HUES6 (cell line): ENCODE measurements at regions not wholly inside any gene's neighbourhood (a gene's known extent, or its start where the extent isn't known, plus 50 kb on each side); places are given as distances from the start of the nearest gene placed in this dataset.

Source experiments
- H3K27ac ChIP-seq: 2 replicates; pipeline ENCODE4 v1.7.0; 2013; ENCODE audit warnings: low read depth, mild to moderate bottlenecking, low read length, inconsistent platforms
- H3K27me3 ChIP-seq: 2 replicates; pipeline ENCODE4 v1.6.1; 2013; ENCODE audit warnings: low read length; ENCODE audit not compliant: control insufficient read depth, insufficient read depth
- H3K36me3 ChIP-seq: 2 replicates; pipeline ENCODE4 v1.6.1; 2013; ENCODE audit warnings: low read length; ENCODE audit not compliant: control insufficient read depth, insufficient read depth
- H3K4me1 ChIP-seq: 2 replicates; pipeline ENCODE4 v1.6.1; 2013; ENCODE audit warnings: low read length; ENCODE audit not compliant: control insufficient read depth, insufficient read depth
- H3K4me3 ChIP-seq: 2 replicates; pipeline ENCODE4 v1.5.1; 2013; ENCODE audit warnings: low read depth, low read length
- H3K9ac ChIP-seq: one replicate; pipeline ENCODE4 v1.6.1; 2013; ENCODE audit warnings: mild to moderate bottlenecking, low read length
- H3K9me3 ChIP-seq: 2 replicates; pipeline ENCODE4 v1.6.1; 2013; ENCODE audit warnings: low read depth, low read length; ENCODE audit not compliant: control insufficient read depth, insufficient read depth

GRCh38 chr11:111148121-111148520, 97.4 kb upstream of the POU2AF2 start:
- H3K9me3 ChIP-seq, result no peaks in the 10 kb centered on the region
- H3K27me3 ChIP-seq, result no peaks in the 10 kb centered on the region
- no peaks in the 10 kb centered on the region for H3K4me1 ChIP-seq
- no peak overlapping the region for H3K4me3 ChIP-seq
- no peak overlapping the region for H3K27ac ChIP-seq
- no peak overlapping the region for H3K9ac ChIP-seq
- no peaks in the 10 kb centered on the region for H3K36me3 ChIP-seq

GRCh38 chr11:111137846-111138245, 107.7 kb upstream of the POU2AF2 start:
- Histone ChIP-seq H3K9ac (no peak overlapping the region), H3K9me3 (no peaks in the 10 kb centered on the region), H3K27me3 (no peaks in the 10 kb centered on the region), H3K4me1 (no peaks in the 10 kb centered on the region), H3K36me3 (no peaks in the 10 kb centered on the region), H3K27ac (no peak overlapping the region), H3K4me3 (no peak overlapping the region)

- no peak overlapping the region for H3K9ac ChIP-seq
- no peak overlapping the region for H3K27ac ChIP-seq
- H3K27me3 ChIP-seq, result no peaks in the 10 kb centered on the region
- H3K4me1 ChIP-seq, result no peaks in the 10 kb centered on the region
- H3K4me3 ChIP-seq, result no peak overlapping the region
- no peaks in the 10 kb centered on the region for H3K36me3 ChIP-seq
- H3K9me3 ChIP-seq, result no peaks in the 10 kb centered on the region
Measured at GRCh38 chr11:111135778-111136570, 109.6 kb upstream of the POU2AF2 start.

GRCh38 chr11:111135101-111135500, 110.4 kb upstream of the POU2AF2 start:
- Histone ChIP-seq H3K9me3 (no peaks in the 10 kb centered on the region), H3K4me3 (no peak overlapping the region), H3K36me3 (no peaks in the 10 kb centered on the region), H3K27ac (no peak overlapping the region), H3K4me1 (no peaks in the 10 kb centered on the region), H3K9ac (no peak overlapping the region), H3K27me3 (no peaks in the 10 kb centered on the region)

- no peak overlapping the region for H3K4me3 ChIP-seq
- H3K27ac ChIP-seq, result no peak overlapping the region
- H3K9me3 ChIP-seq, result no peaks in the 10 kb centered on the region
- H3K27me3 ChIP-seq, result peaks cover 3% of the 10 kb centered on the region; the same call in 1 of the 2 replicates
- H3K4me1 ChIP-seq, result no peaks in the 10 kb centered on the region
- no peak overlapping the region for H3K9ac ChIP-seq
- H3K36me3 ChIP-seq, result no peaks in the 10 kb centered on the region
Measured at GRCh38 chr11:111128076-111128870, 117.3 kb upstream of the POU2AF2 start.

GRCh38 chr11:111124724-111125123, 120.8 kb upstream of the POU2AF2 start:
- Histone ChIP-seq H3K4me3 (no peak overlapping the region), H3K9me3 (no peaks in the 10 kb centered on the region), H3K9ac (no peak overlapping the region), H3K27ac (no peak overlapping the region), H3K27me3 (peaks cover 3% of the 10 kb centered on the region; the same call in 1 of the 2 replicates), H3K36me3 (no peaks in the 10 kb centered on the region), H3K4me1 (no peaks in the 10 kb centered on the region)

GRCh38 chr11:111123463-111124398, 121.8 kb upstream of the POU2AF2 start:
- H3K9ac ChIP-seq, result no peak overlapping the region
- H3K4me1 ChIP-seq, result no peaks in the 10 kb centered on the region
- H3K4me3 ChIP-seq, result no peak overlapping the region
- no peak overlapping the region for H3K27ac ChIP-seq
- peaks cover 3% of the 10 kb centered on the region; the same call in 1 of the 2 replicates for H3K27me3 ChIP-seq
- no peaks in the 10 kb centered on the region for H3K9me3 ChIP-seq
- no peaks in the 10 kb centered on the region for H3K36me3 ChIP-seq

GRCh38 chr11:111120696-111121302, 124.7 kb upstream of the POU2AF2 start:
- Histone ChIP-seq H3K4me1 (no peaks in the 10 kb centered on the region), H3K27ac (no peak overlapping the region), H3K27me3 (no peaks in the 10 kb centered on the region), H3K4me3 (no peak overlapping the region), H3K9me3 (no peaks in the 10 kb centered on the region), H3K9ac (no peak overlapping the region), H3K36me3 (no peaks in the 10 kb centered on the region)

GRCh38 chr11:111120161-111120560, 125.4 kb upstream of the POU2AF2 start:
- H3K9ac ChIP-seq, result no peak overlapping the region
- no peak overlapping the region for H3K4me3 ChIP-seq
- H3K4me1 ChIP-seq, result no peaks in the 10 kb centered on the region
- no peaks in the 10 kb centered on the region for H3K36me3 ChIP-seq
- no peaks in the 10 kb centered on the region for H3K27me3 ChIP-seq
- H3K9me3 ChIP-seq, result no peaks in the 10 kb centered on the region
- no peak overlapping the region for H3K27ac ChIP-seq

- Histone ChIP-seq H3K9me3 (no peaks in the 10 kb centered on the region), H3K9ac (no peak overlapping the region), H3K36me3 (no peaks in the 10 kb centered on the region), H3K4me1 (no peaks in the 10 kb centered on the region), H3K27me3 (no peaks in the 10 kb centered on the region), H3K27ac (no peak overlapping the region), H3K4me3 (no peak overlapping the region)
Measured at GRCh38 chr11:111119751-111120150, 125.8 kb upstream of the POU2AF2 start.
